RKO (cell line): ENCODE measurements at regions not wholly inside any gene's neighbourhood (a gene's known extent, or its start where the extent isn't known, plus 50 kb on each side); places are given as distances from the start of the nearest gene placed in this dataset.

Experiments
- DNase-seq: peaks from one replicate; pipeline ENCODE4 v3.0.0-alpha.2; 2016; ENCODE audit warnings: low spot score

GRCh38 chr16:85990861-85991301, 91.9 kb downstream of the IRF8 start:
- no peak for DNase-seq

- no peak for DNase-seq
These were observed 92.5 kb downstream of the IRF8 start for GRCh38 chr16:85991425-85991824.

GRCh38 chr16:85991856-85992255, 92.9 kb downstream of the IRF8 start:
- DNase-seq, result no peak

- DNase-seq, result no peak
These were observed 93.4 kb downstream of the IRF8 start for GRCh38 chr16:85992359-85992758.

- no peak for DNase-seq
These were observed 93.8 kb downstream of the IRF8 start for GRCh38 chr16:85992779-85993178.

GRCh38 chr16:85994492-85995490, 95.8 kb downstream of the IRF8 start:
- no peak for DNase-seq

GRCh38 chr16:85995541-85996423, 96.8 kb downstream of the IRF8 start:
- no peak for DNase-seq

GRCh38 chr16:85996843-85997242, 97.9 kb downstream of the IRF8 start:
- DNase-seq, result no peak

GRCh38 chr16:85998171-85998867, 99.4 kb downstream of the IRF8 start:
- no peak for DNase-seq

GRCh38 chr16:85998868-85999729, 100.1 kb downstream of the IRF8 start:
- no peak for DNase-seq

GRCh38 chr16:85999778-86000177, 100.8 kb downstream of the IRF8 start:
- DNase-seq, result no peak

- no peak for DNase-seq
These were observed 103.4 kb downstream of the IRF8 start for GRCh38 chr16:86002178-86002900.

- no peak for DNase-seq
These were observed 108.6 kb downstream of the IRF8 start for GRCh38 chr16:86007524-86007923.

GRCh38 chr16:86010680-86011141, 111.7 kb downstream of the IRF8 start:
- no peak for DNase-seq

GRCh38 chr16:86011532-86011931, 112.6 kb downstream of the IRF8 start:
- no peak for DNase-seq

GRCh38 chr16:86012221-86012620, 113.3 kb downstream of the IRF8 start:
- DNase-seq, result no peak

GRCh38 chr16:86013867-86014266, 114.9 kb downstream of the IRF8 start:
- DNase-seq, result no peak

- no peak for DNase-seq
These were observed 116.6 kb downstream of the IRF8 start for GRCh38 chr16:86015606-86016005.

- DNase-seq, result peak; percentile 65
These were observed 117.4 kb downstream of the IRF8 start for GRCh38 chr16:86016201-86016965.
